HepG2 (cell line): ENCODE measurements at regions not wholly inside any gene's neighbourhood (a gene's known extent, or its start where the extent isn't known, plus 50 kb on each side); places are given as distances from the start of the nearest gene placed in this dataset.

Source experiments
- ARNTL ChIP-seq: sonication (generic); formaldehyde crosslinking; IDR thresholded peaks from 2 replicates; pipeline ENCODE4 v1.4.0; 2020; ENCODE audit warnings: mild to moderate bottlenecking, missing genetic modification reagents
- BCL3 ChIP-seq: sonication (generic); formaldehyde crosslinking; IDR thresholded peaks from 2 replicates; pipeline ENCODE4 v1.5.1; 2020; ENCODE audit warnings: mild to moderate bottlenecking, missing genetic modification reagents, moderate library complexity
- CCAR2 ChIP-seq: fragments of 200-400 bp; formaldehyde crosslinking; optimal IDR thresholded peaks from 2 replicates; pipeline ENCODE3; 2018; ENCODE audit warnings: low read depth, mild to moderate bottlenecking, low read length, moderate library complexity
- CREB3 ChIP-seq: sonication (generic); formaldehyde crosslinking; IDR thresholded peaks from 2 replicates; pipeline ENCODE4 v1.5.0; 2020; ENCODE audit warnings: missing genetic modification reagents
- ELF1 ChIP-seq: sonication (generic); formaldehyde crosslinking; IDR thresholded peaks from 2 replicates; pipeline ENCODE4 v1.4.0; 2020; ENCODE audit warnings: missing genetic modification reagents
- FOXP4 ChIP-seq: sonication (generic); formaldehyde crosslinking; IDR thresholded peaks from 2 replicates; pipeline ENCODE4 v1.4.0; 2020; ENCODE audit warnings: missing genetic modification reagents
- HDAC2 ChIP-seq: sonication (generic); formaldehyde crosslinking; IDR thresholded peaks from 2 replicates; pipeline ENCODE4 v1.4.0; 2020; ENCODE audit warnings: missing genetic modification reagents
- HIVEP1 ChIP-seq: sonication (generic); formaldehyde crosslinking; IDR thresholded peaks from 2 replicates; pipeline ENCODE4 v1.4.0; 2020; ENCODE audit warnings: mild to moderate bottlenecking, missing genetic modification reagents
- HOXD1 ChIP-seq: sonication (generic); formaldehyde crosslinking; IDR thresholded peaks from 2 replicates; pipeline ENCODE4 v1.5.0; 2020; ENCODE audit warnings: missing genetic modification reagents
- KLF12 ChIP-seq: sonication (generic); formaldehyde crosslinking; IDR thresholded peaks from 2 replicates; pipeline ENCODE4 v1.4.0; 2020; ENCODE audit warnings: missing genetic modification reagents, borderline replicate concordance
- POLR2G ChIP-seq: fragments of 200-400 bp; formaldehyde crosslinking; IDR thresholded peaks from 2 replicates; pipeline ENCODE4 v1.6.1; 2018; ENCODE audit warnings: mild to moderate bottlenecking, low read depth, low read length, moderate library complexity
- SMAD1 ChIP-seq: sonication (generic); formaldehyde crosslinking; IDR thresholded peaks from 2 replicates; pipeline ENCODE4 v1.4.0; 2020; ENCODE audit warnings: missing genetic modification reagents, low read depth, mild to moderate bottlenecking, borderline replicate concordance
- SPEN ChIP-seq: sonication (generic); formaldehyde crosslinking; IDR thresholded peaks from 2 replicates; pipeline ENCODE4 v1.5.1; 2020; ENCODE audit warnings: low read depth, mild to moderate bottlenecking, missing genetic modification reagents
- ZBTB7B ChIP-seq: sonication (generic); formaldehyde crosslinking; IDR thresholded peaks from 2 replicates; pipeline ENCODE4 v1.4.0; 2020; ENCODE audit warnings: missing genetic modification reagents
- ZNF232 ChIP-seq: sonication (generic); formaldehyde crosslinking; IDR thresholded peaks from 2 replicates; pipeline ENCODE4 v1.4.0; 2020; ENCODE audit warnings: missing genetic modification reagents, borderline replicate concordance
- ZNF276 ChIP-seq: sonication (generic); formaldehyde crosslinking; IDR thresholded peaks from 2 replicates; pipeline ENCODE4 v1.4.0; 2020; ENCODE audit warnings: mild to moderate bottlenecking, low read depth, missing genetic modification reagents
- ZNF713 ChIP-seq: sonication (generic); formaldehyde crosslinking; IDR thresholded peaks from 2 replicates; pipeline ENCODE4 v1.4.0; 2020; ENCODE audit warnings: mild to moderate bottlenecking, missing genetic modification reagents
- ZNF720 ChIP-seq: sonication (generic); formaldehyde crosslinking; IDR thresholded peaks from 2 replicates; pipeline ENCODE4 v1.4.0; 2020; ENCODE audit warnings: missing genetic modification reagents
- ZNF772 ChIP-seq: sonication (generic); formaldehyde crosslinking; IDR thresholded peaks from 2 replicates; pipeline ENCODE4 v1.5.0; 2020; ENCODE audit warnings: mild to moderate bottlenecking, missing genetic modification reagents
- TF ChIP-seq, protein P1 (sequence below): sonication (generic); formaldehyde crosslinking; IDR thresholded peaks from 2 replicates; pipeline ENCODE4 v1.4.0; 2020; ENCODE audit warnings: missing genetic modification reagents, borderline replicate concordance

GRCh38 chr15:31265090-31265870, 61.4 kb upstream of the KLF13 start (continued):
- TF ChIP-seq ZNF772 (CRISPR knock-in tag) (no peak), ZNF720 (CRISPR knock-in tag) (no peak), ZBTB7B (peak; percentile 86), HIVEP1 (CRISPR knock-in tag) (peak; percentile 47; the same call in 1 of the 2 replicates), ELF1 (CRISPR knock-in tag) (0 out of 2 replicates have a peak, but pooled peaks have one; percentile 8), ZNF276 (CRISPR knock-in tag) (0 out of 2 replicates have a peak, but pooled peaks have one; percentile 25), FOXP4 (CRISPR knock-in tag) (peak; percentile 44; the same call in 1 of the 2 replicates), CREB3 (CRISPR knock-in tag) (no peak), SPEN (CRISPR knock-in tag) (peak; percentile 34), KLF12 (CRISPR knock-in tag) (peak; percentile 24; the same call in 1 of the 2 replicates), ZNF232 (CRISPR knock-in tag) (peak; percentile 74; the same call in 1 of the 2 replicates), POLR2G (peak; percentile 75), ZNF713 (CRISPR knock-in tag) (no peak), HDAC2 (0 out of 2 replicates have a peak, but pooled peaks have one; percentile 22), HOXD1 (peak; percentile 34; the same call in 1 of the 2 replicates), ARNTL (0 out of 2 replicates have a peak, but pooled peaks have one; percentile 37), BCL3 (CRISPR knock-in tag) (peak; percentile 84), SMAD1 (CRISPR knock-in tag) (no peak), CCAR2 (no peak)
- TF ChIP-seq, protein P1, sequence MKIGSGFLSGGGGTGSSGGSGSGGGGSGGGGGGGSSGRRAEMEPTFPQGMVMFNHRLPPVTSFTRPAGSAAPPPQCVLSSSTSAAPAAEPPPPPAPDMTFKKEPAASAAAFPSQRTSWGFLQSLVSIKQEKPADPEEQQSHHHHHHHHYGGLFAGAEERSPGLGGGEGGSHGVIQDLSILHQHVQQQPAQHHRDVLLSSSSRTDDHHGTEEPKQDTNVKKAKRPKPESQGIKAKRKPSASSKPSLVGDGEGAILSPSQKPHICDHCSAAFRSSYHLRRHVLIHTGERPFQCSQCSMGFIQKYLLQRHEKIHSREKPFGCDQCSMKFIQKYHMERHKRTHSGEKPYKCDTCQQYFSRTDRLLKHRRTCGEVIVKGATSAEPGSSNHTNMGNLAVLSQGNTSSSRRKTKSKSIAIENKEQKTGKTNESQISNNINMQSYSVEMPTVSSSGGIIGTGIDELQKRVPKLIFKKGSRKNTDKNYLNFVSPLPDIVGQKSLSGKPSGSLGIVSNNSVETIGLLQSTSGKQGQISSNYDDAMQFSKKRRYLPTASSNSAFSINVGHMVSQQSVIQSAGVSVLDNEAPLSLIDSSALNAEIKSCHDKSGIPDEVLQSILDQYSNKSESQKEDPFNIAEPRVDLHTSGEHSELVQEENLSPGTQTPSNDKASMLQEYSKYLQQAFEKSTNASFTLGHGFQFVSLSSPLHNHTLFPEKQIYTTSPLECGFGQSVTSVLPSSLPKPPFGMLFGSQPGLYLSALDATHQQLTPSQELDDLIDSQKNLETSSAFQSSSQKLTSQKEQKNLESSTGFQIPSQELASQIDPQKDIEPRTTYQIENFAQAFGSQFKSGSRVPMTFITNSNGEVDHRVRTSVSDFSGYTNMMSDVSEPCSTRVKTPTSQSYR (CRISPR knock-in tag) = no peak
